ENCODE measurements at regions not wholly inside any gene's neighbourhood (a gene's known extent, or its start where the extent isn't known, plus 50 kb on each side); places are given as distances from the start of the nearest gene placed in this dataset.

GRCh38 chr13:54177466-54177865 lies 1148.9 kb downstream of the OLFM4 start:
- no peak overlapping the region for H2AFZ ChIP-seq (ENCODE audit: low read depth, low read length)
- TF ChIP-seq SMC3 (conservative IDR thresholded peaks at IDR 0.05; ENCODE audit: poor library complexity) (no peak), CTCF (IDR thresholded peaks at IDR 0.05; ENCODE audit: poor library complexity, severe bottlenecking) (no peak), POLR2AphosphoS5 (IDR thresholded peaks at IDR 0.05) (no peak), EP300 (conservative IDR thresholded peaks at IDR 0.05; ENCODE audit: poor library complexity, severe bottlenecking) (no peak)
- H4K20me1 ChIP-seq (ENCODE audit: insufficient read depth) = no peaks in the 10 kb centered on the region
- H3F3A ChIP-seq (ENCODE audit: insufficient read depth, low read length, poor library complexity, severe bottlenecking) = no peaks in the 10 kb centered on the region
- H3K9me3 ChIP-seq (ENCODE audit: low read length) = no peaks in the 10 kb centered on the region
- no peaks in the 10 kb centered on the region for H3K79me2 ChIP-seq (replicated peaks; ENCODE audit: insufficient read depth, low read length)
- no peaks in the 10 kb centered on the region for H3K9me2 ChIP-seq (ENCODE audit: insufficient read depth, low read length)
- H3K27ac ChIP-seq (ENCODE audit: low read length) = no peak overlapping the region
- H3K9ac ChIP-seq (ENCODE audit: low read length) = no peak overlapping the region
- H3K27me3 ChIP-seq (ENCODE audit: insufficient read depth, low read depth, low read length) = no peaks in the 10 kb centered on the region
- H3K36me3 ChIP-seq (ENCODE audit: insufficient read depth, low read length) = no peaks in the 10 kb centered on the region
- H3K4me2 ChIP-seq (ENCODE audit: low read length) = no peak overlapping the region
- H3K4me3 ChIP-seq (ENCODE audit: low read length) = no peak overlapping the region

GRCh38 chr13:54183166-54183565 lies 1154.6 kb downstream of the OLFM4 start:
- Histone ChIP-seq H3K36me3 (ENCODE audit: insufficient read depth, low read length) (no peaks in the 10 kb centered on the region), H3K79me2 (replicated peaks; ENCODE audit: insufficient read depth, low read length) (no peaks in the 10 kb centered on the region), H3K27me3 (ENCODE audit: insufficient read depth, low read depth, low read length) (no peaks in the 10 kb centered on the region), H3K4me2 (ENCODE audit: low read length) (no peak overlapping the region), H4K20me1 (ENCODE audit: insufficient read depth) (no peaks in the 10 kb centered on the region), H3F3A (ENCODE audit: insufficient read depth, low read length, poor library complexity, severe bottlenecking) (no peaks in the 10 kb centered on the region), H3K9ac (ENCODE audit: low read length) (no peak overlapping the region), H3K9me2 (ENCODE audit: insufficient read depth, low read length) (no peaks in the 10 kb centered on the region), H3K4me3 (ENCODE audit: low read length) (no peak overlapping the region), H3K9me3 (ENCODE audit: low read length) (no peaks in the 10 kb centered on the region), H2AFZ (ENCODE audit: low read depth, low read length) (no peak overlapping the region), H3K27ac (ENCODE audit: low read length) (no peak overlapping the region)
- TF ChIP-seq EZH2 (IDR thresholded peaks at IDR 0.05; ENCODE audit: borderline replicate concordance, insufficient read depth, low read length, poor library complexity, severe bottlenecking) = no peak
- TF ChIP-seq RAD21 (conservative IDR thresholded peaks at IDR 0.05) = no peak
- no peak for TF ChIP-seq MXI1 (conservative IDR thresholded peaks at IDR 0.05; ENCODE audit: poor library complexity, severe bottlenecking)
- no peak for TF ChIP-seq REST (IDR thresholded peaks at IDR 0.05; ENCODE audit: borderline replicate concordance)
- TF ChIP-seq EP300 (conservative IDR thresholded peaks at IDR 0.05; ENCODE audit: poor library complexity, severe bottlenecking) = no peak
- no peak for TF ChIP-seq POLR2AphosphoS5 (IDR thresholded peaks at IDR 0.05)
- no peak for TF ChIP-seq SMC3 (conservative IDR thresholded peaks at IDR 0.05; ENCODE audit: poor library complexity)
- no peak for TF ChIP-seq CTCF (IDR thresholded peaks at IDR 0.05; ENCODE audit: poor library complexity, severe bottlenecking)
- no peak for TF ChIP-seq TAF1 (IDR thresholded peaks at IDR 0.05; ENCODE audit: low read depth)
